ENCODE measurements at regions not wholly inside any gene's neighbourhood (a gene's known extent, or its start where the extent isn't known, plus 50 kb on each side); places are given as distances from the start of the nearest gene placed in this dataset.

- Mint-ChIP-seq H3K4me3 (no peak overlapping the region), H3K9me3 (peaks cover 24% of the 10 kb centered on the region), H3K4me1 (peaks cover 34% of the 10 kb centered on the region), H3K36me3 (ENCODE audit: low read depth) (no peaks in the 10 kb centered on the region), H3K27ac (no peak overlapping the region), H3K27me3 (ENCODE audit: insufficient read depth) (no peaks in the 10 kb centered on the region)
- no peak overlapping the region for H3K4me3 ChIP-seq (ENCODE audit: low read length)
- no peak for TF ChIP-seq CTCF (conservative IDR thresholded peaks at IDR 0.05)
- H3K9me3 ChIP-seq (ENCODE audit: control insufficient read depth, low read length), result peaks cover 26% of the 10 kb centered on the region
- no peaks in the 10 kb centered on the region for H3K36me3 ChIP-seq (ENCODE audit: control insufficient read depth, insufficient read depth, low read length)
- 90 to 94% methylated on average over 2 to 5 of the region's 6 CpGs for WGBS, 2 experiments (ENCODE audit: insufficient coverage in 1 of 2, insufficient read length in 1 of 2)
- no peak for DNase-seq
- no peak overlapping the region for H3K27ac ChIP-seq (ENCODE audit: low read depth, low read length)
- H3K4me1 ChIP-seq (ENCODE audit: control insufficient read depth, insufficient read depth, low read length), result peaks cover 4% of the 10 kb centered on the region
- H3K27me3 ChIP-seq (ENCODE audit: control insufficient read depth, insufficient read depth, low read length, poor library complexity, severe bottlenecking), result no peaks in the 10 kb centered on the region
- no peak overlapping the region for H3K9ac ChIP-seq (ENCODE audit: extremely low read depth, low read length, poor library complexity, severe bottlenecking)
These were observed 457.8 kb downstream of the PTPRC start for GRCh38 chr1:199096591-199096990.

GRCh38 chr1:199098468-199098867 is 459.6 kb downstream of the PTPRC start:
- peaks cover 21% of the 10 kb centered on the region for H3K9me3 Mint-ChIP-seq
- no peak overlapping the region for H3K27ac Mint-ChIP-seq
- H3K27me3 Mint-ChIP-seq (ENCODE audit: insufficient read depth), result no peaks in the 10 kb centered on the region
- Histone ChIP-seq H3K9me3 (ENCODE audit: control insufficient read depth, low read length) (peaks cover 32% of the 10 kb centered on the region), H3K27me3 (ENCODE audit: control insufficient read depth, insufficient read depth, low read length, poor library complexity, severe bottlenecking) (no peaks in the 10 kb centered on the region), H3K27ac (ENCODE audit: low read depth, low read length) (no peak overlapping the region), H3K4me3 (ENCODE audit: low read length) (no peak overlapping the region), H3K4me1 (ENCODE audit: control insufficient read depth, insufficient read depth, low read length) (no peaks in the 10 kb centered on the region), H3K36me3 (ENCODE audit: control insufficient read depth, insufficient read depth, low read length) (no peaks in the 10 kb centered on the region), H3K9ac (ENCODE audit: extremely low read depth, low read length, poor library complexity, severe bottlenecking) (no peak overlapping the region)
- H3K4me1 Mint-ChIP-seq, result peaks cover 30% of the 10 kb centered on the region
- WGBS, 2 experiments (ENCODE audit: insufficient coverage in 1 of 2, insufficient read length in 1 of 2), result 95 to 100% methylated on average over 1 to 5 of the region's 5 CpGs
- no peak overlapping the region for H3K4me3 Mint-ChIP-seq
- no peak for DNase-seq
- TF ChIP-seq CTCF (conservative IDR thresholded peaks at IDR 0.05), result no peak
- H3K36me3 Mint-ChIP-seq (ENCODE audit: low read depth), result no peaks in the 10 kb centered on the region

GRCh38 chr1:199101139-199101538 is 462.3 kb downstream of the PTPRC start:
- no peaks in the 10 kb centered on the region for H3K27me3 ChIP-seq (ENCODE audit: control insufficient read depth, insufficient read depth, low read length, poor library complexity, severe bottlenecking)
- no peaks in the 10 kb centered on the region for H3K36me3 ChIP-seq (ENCODE audit: control insufficient read depth, insufficient read depth, low read length)
- no peak for DNase-seq
- H3K4me3 Mint-ChIP-seq, result no peak overlapping the region
- peaks cover 33% of the 10 kb centered on the region for H3K9me3 ChIP-seq (ENCODE audit: control insufficient read depth, low read length)
- no peak overlapping the region for H3K27ac Mint-ChIP-seq
- 94 to 95% methylated on average over 3 to 5 of the region's 5 CpGs for WGBS, 2 experiments (ENCODE audit: insufficient coverage in 1 of 2, insufficient read length in 1 of 2)
- peaks cover 24% of the 10 kb centered on the region for H3K9me3 Mint-ChIP-seq
- no peak overlapping the region for H3K9ac ChIP-seq (ENCODE audit: extremely low read depth, low read length, poor library complexity, severe bottlenecking)
- no peak overlapping the region for H3K27ac ChIP-seq (ENCODE audit: low read depth, low read length)
- peaks cover 21% of the 10 kb centered on the region for H3K4me1 Mint-ChIP-seq
- no peaks in the 10 kb centered on the region for H3K36me3 Mint-ChIP-seq (ENCODE audit: low read depth)
- no peak overlapping the region for H3K4me3 ChIP-seq (ENCODE audit: low read length)
- H3K4me1 ChIP-seq (ENCODE audit: control insufficient read depth, insufficient read depth, low read length), result no peaks in the 10 kb centered on the region
- H3K27me3 Mint-ChIP-seq (ENCODE audit: insufficient read depth), result no peaks in the 10 kb centered on the region
- TF ChIP-seq CTCF (conservative IDR thresholded peaks at IDR 0.05), result no peak

Measured in endodermal cell (in vitro differentiated cells).